ENCODE measurements at regions not wholly inside any gene's neighbourhood (a gene's known extent, or its start where the extent isn't known, plus 50 kb on each side); places are given as distances from the start of the nearest gene placed in this dataset.

DNA sequence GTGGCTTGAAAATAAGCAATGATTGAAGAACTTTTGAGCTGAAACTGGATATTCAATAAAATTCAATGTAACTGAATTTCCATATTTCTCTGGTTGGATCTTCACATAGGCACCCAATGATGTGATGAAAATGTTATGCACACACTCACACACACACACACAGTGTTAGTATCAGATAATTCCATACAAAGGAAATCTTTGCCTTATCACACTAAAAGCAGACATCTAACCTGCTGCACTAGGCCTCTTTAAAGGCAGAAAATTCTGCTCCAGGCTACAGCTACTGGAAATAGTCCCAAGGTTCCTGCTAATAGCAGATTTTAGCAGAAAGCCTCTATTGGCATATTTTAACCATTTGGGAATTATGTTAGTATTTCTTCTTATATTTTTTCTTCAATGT lies 309.6 kb downstream of the COL11A1 start:
- TF ChIP-seq, protein P1, sequence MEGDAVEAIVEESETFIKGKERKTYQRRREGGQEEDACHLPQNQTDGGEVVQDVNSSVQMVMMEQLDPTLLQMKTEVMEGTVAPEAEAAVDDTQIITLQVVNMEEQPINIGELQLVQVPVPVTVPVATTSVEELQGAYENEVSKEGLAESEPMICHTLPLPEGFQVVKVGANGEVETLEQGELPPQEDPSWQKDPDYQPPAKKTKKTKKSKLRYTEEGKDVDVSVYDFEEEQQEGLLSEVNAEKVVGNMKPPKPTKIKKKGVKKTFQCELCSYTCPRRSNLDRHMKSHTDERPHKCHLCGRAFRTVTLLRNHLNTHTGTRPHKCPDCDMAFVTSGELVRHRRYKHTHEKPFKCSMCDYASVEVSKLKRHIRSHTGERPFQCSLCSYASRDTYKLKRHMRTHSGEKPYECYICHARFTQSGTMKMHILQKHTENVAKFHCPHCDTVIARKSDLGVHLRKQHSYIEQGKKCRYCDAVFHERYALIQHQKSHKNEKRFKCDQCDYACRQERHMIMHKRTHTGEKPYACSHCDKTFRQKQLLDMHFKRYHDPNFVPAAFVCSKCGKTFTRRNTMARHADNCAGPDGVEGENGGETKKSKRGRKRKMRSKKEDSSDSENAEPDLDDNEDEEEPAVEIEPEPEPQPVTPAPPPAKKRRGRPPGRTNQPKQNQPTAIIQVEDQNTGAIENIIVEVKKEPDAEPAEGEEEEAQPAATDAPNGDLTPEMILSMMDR (IDR thresholded peaks at IDR 0.05; ENCODE audit: low read length): no peak
- TF ChIP-seq EZH2 (optimal IDR thresholded peaks at IDR 0.05; ENCODE audit: low read depth, low read length): no peak

All from MM.1S (cell line).